T-helper 1 cell treated with Interleukin-12 subunit alpha and Interleukin-12 subunit beta and Interleukin-4 antibody, amounts not matched to agents 30 ng/mL and 1 ng/mL, for 36 hours (primary cell): ENCODE measurements at regions not wholly inside any gene's neighbourhood (a gene's known extent, or its start where the extent isn't known, plus 50 kb on each side); places are given as distances from the start of the nearest gene placed in this dataset.

ENCODE experiments used
- intact Hi-C: fragments of 100-400 bp; cut with micrococcal nuclease; formaldehyde crosslinking; loops from one replicate; pipeline ENCODE4 v1.15.1; 2024

- intact Hi-C loops = no loop called here
Measured at GRCh38 chr2:151033271-151034248, 228.1 kb downstream of the RBM43 start.

- intact Hi-C loops = no loop called here
Measured at GRCh38 chr2:151032741-151033191, 228.9 kb downstream of the RBM43 start.

- intact Hi-C loops = no loop called here
Measured at GRCh38 chr2:151030663-151031230, 230.9 kb downstream of the RBM43 start.

GRCh38 chr2:151029406-151030157, 232.1 kb downstream of the RBM43 start:
- intact Hi-C loops = no loop called here

- intact Hi-C loops = no loop called here
Measured at GRCh38 chr2:151028691-151029176, 232.9 kb downstream of the RBM43 start.

- intact Hi-C loops = no loop called here
Measured at GRCh38 chr2:151027151-151027550, 234.5 kb downstream of the RBM43 start.

- intact Hi-C loops = no loop called here
Measured at GRCh38 chr2:151025816-151026215, 235.8 kb downstream of the RBM43 start.

- intact Hi-C loops = no loop called here
Measured at GRCh38 chr2:151024696-151025251, 236.9 kb downstream of the RBM43 start.

- intact Hi-C loops = no loop called here
Measured at GRCh38 chr2:151021747-151022452, 239.8 kb downstream of the RBM43 start.

- intact Hi-C loops = no loop called here
Measured at GRCh38 chr2:151020411-151020810, 241.3 kb downstream of the RBM43 start.

- intact Hi-C loops = no loop called here
Measured at GRCh38 chr2:151009437-151010175, 252.1 kb downstream of the RBM43 start.

- intact Hi-C loops = no loop called here
Measured at GRCh38 chr2:151007365-151007764, 254.3 kb downstream of the RBM43 start.

- intact Hi-C loops = no loop called here
Measured at GRCh38 chr2:151002959-151003600, 258.6 kb downstream of the RBM43 start.

GRCh38 chr2:150997702-150998440, 263.8 kb downstream of the RBM43 start:
- intact Hi-C loops = no loop called here

GRCh38 chr2:150997066-150997465, 264.6 kb downstream of the RBM43 start:
- intact Hi-C loops = no loop called here

GRCh38 chr2:150994076-150994475, 267.6 kb downstream of the RBM43 start:
- intact Hi-C loops = no loop called here

GRCh38 chr2:150989969-150990368, 271.7 kb downstream of the RBM43 start:
- intact Hi-C loops = no loop called here

GRCh38 chr2:150985741-150986140, 275.9 kb downstream of the RBM43 start:
- intact Hi-C loops = no loop called here
